ENCODE measurements at regions not wholly inside any gene's neighbourhood (a gene's known extent, or its start where the extent isn't known, plus 50 kb on each side); places are given as distances from the start of the nearest gene placed in this dataset.

GRCh38 chr6:2557181-2557720 is 193.5 kb downstream of the MYLK4 start:
- CTCF ChIA-PET = no interaction called here
- Histone ChIP-seq H3K4me1 (ENCODE audit: insufficient read depth, low read length) (peaks cover 19% of the 10 kb centered on the region), H3K9me3 (ENCODE audit: low read length) (no peaks in the 10 kb centered on the region), H3K9ac (ENCODE audit: low read length) (no peak overlapping the region), H4K20me1 (ENCODE audit: low read length) (no peaks in the 10 kb centered on the region), H3K79me2 (ENCODE audit: low read length) (no peaks in the 10 kb centered on the region), H2AFZ (ENCODE audit: low read length) (no peak overlapping the region), H3K27ac (ENCODE audit: low read length) (no peak overlapping the region), H3K9me2 (replicated peaks; ENCODE audit: low read length) (no peaks in the 10 kb centered on the region), H3K27me3 (ENCODE audit: low read length) (no peaks in the 10 kb centered on the region), H3K36me3 (ENCODE audit: low read depth, low read length) (no peaks in the 10 kb centered on the region), H3K4me2 (ENCODE audit: low read length) (no peak overlapping the region), H3K4me3 (ENCODE audit: low read length) (no peak overlapping the region), H3F3A (ENCODE audit: low read length, unreplicated experiment) (no peaks in the 10 kb centered on the region)
- intact Hi-C loops (cut with micrococcal nuclease) = no loop called here
- POLR2A ChIA-PET (ENCODE audit: unreplicated experiment) = no interaction called here
- ATAC-seq (no peak), DNase-seq (no peak)
- TF ChIP-seq EZH2phosphoT487 (IDR thresholded peaks at IDR 0.05; ENCODE audit: borderline replicate concordance, low read length) = no peak
- no peak for TF ChIP-seq CTCF (conservative IDR thresholded peaks at IDR 0.05; ENCODE audit: low read depth, low read length)
- no peak for TF ChIP-seq EZH2 (IDR thresholded peaks at IDR 0.05; ENCODE audit: low read length, unreplicated experiment)
- BruUV-seq (replicated peaks) = no TSS peak

GRCh38 chr6:2556761-2557160 is 194.0 kb downstream of the MYLK4 start:
- Histone ChIP-seq H3K4me2 (ENCODE audit: low read length) (no peak overlapping the region), H3K27me3 (ENCODE audit: low read length) (no peaks in the 10 kb centered on the region), H3K4me1 (ENCODE audit: insufficient read depth, low read length) (peaks cover 19% of the 10 kb centered on the region), H3K79me2 (ENCODE audit: low read length) (no peaks in the 10 kb centered on the region), H2AFZ (ENCODE audit: low read length) (no peak overlapping the region), H3F3A (ENCODE audit: low read length, unreplicated experiment) (no peaks in the 10 kb centered on the region), H3K27ac (ENCODE audit: low read length) (no peak overlapping the region), H3K9me2 (replicated peaks; ENCODE audit: low read length) (no peaks in the 10 kb centered on the region), H3K4me3 (ENCODE audit: low read length) (no peak overlapping the region), H3K9me3 (ENCODE audit: low read length) (no peaks in the 10 kb centered on the region), H4K20me1 (ENCODE audit: low read length) (no peaks in the 10 kb centered on the region), H3K36me3 (ENCODE audit: low read depth, low read length) (no peaks in the 10 kb centered on the region), H3K9ac (ENCODE audit: low read length) (no peak overlapping the region)
- DNase-seq (no peak), ATAC-seq (no peak)
- no peak for TF ChIP-seq CTCF (conservative IDR thresholded peaks at IDR 0.05; ENCODE audit: low read depth, low read length)
- no peak for TF ChIP-seq EZH2phosphoT487 (IDR thresholded peaks at IDR 0.05; ENCODE audit: borderline replicate concordance, low read length)
- no peak for TF ChIP-seq EZH2 (IDR thresholded peaks at IDR 0.05; ENCODE audit: low read length, unreplicated experiment)
- no TSS peak for BruUV-seq (replicated peaks)
- intact Hi-C loops (cut with micrococcal nuclease) = no loop called here
- ChIA-PET CTCF (no interaction called here), POLR2A (ENCODE audit: unreplicated experiment) (no interaction called here)

- Histone ChIP-seq H3K36me3 (ENCODE audit: low read depth, low read length) (no peaks in the 10 kb centered on the region), H3K79me2 (ENCODE audit: low read length) (no peaks in the 10 kb centered on the region), H3K9me3 (ENCODE audit: low read length) (no peaks in the 10 kb centered on the region), H3K4me3 (ENCODE audit: low read length) (no peak overlapping the region), H3K9me2 (replicated peaks; ENCODE audit: low read length) (no peaks in the 10 kb centered on the region), H3K27ac (ENCODE audit: low read length) (no peak overlapping the region), H3K27me3 (ENCODE audit: low read length) (no peaks in the 10 kb centered on the region), H4K20me1 (ENCODE audit: low read length) (no peaks in the 10 kb centered on the region), H3F3A (ENCODE audit: low read length, unreplicated experiment) (no peaks in the 10 kb centered on the region), H3K4me1 (ENCODE audit: insufficient read depth, low read length) (peaks cover 19% of the 10 kb centered on the region), H3K9ac (ENCODE audit: low read length) (no peak overlapping the region), H3K4me2 (ENCODE audit: low read length) (peak overlapping the region; percentile 40), H2AFZ (ENCODE audit: low read length) (no peak overlapping the region)
- POLR2A ChIA-PET (ENCODE audit: unreplicated experiment) = no interaction called here
- no peak for TF ChIP-seq EZH2 (IDR thresholded peaks at IDR 0.05; ENCODE audit: low read length, unreplicated experiment)
- TF ChIP-seq CTCF (conservative IDR thresholded peaks at IDR 0.05; ENCODE audit: low read depth, low read length) = no peak
- TF ChIP-seq EZH2phosphoT487 (IDR thresholded peaks at IDR 0.05; ENCODE audit: borderline replicate concordance, low read length) = no peak
- intact Hi-C loops (cut with micrococcal nuclease) = no loop called here
- ATAC-seq (peak; percentile 44; the same call in 1 of the 2 replicates), DNase-seq (peak; percentile 73)
- CTCF ChIA-PET = no interaction called here
- no TSS peak for BruUV-seq (replicated peaks)
Measured at GRCh38 chr6:2554651-2555260, 196.0 kb downstream of the MYLK4 start.

Measured in PC-3 (cell line).